A673 (cell line): ENCODE measurements at regions not wholly inside any gene's neighbourhood (a gene's known extent, or its start where the extent isn't known, plus 50 kb on each side); places are given as distances from the start of the nearest gene placed in this dataset.

Experiments
- BruUV-seq: library from RNA; stranded (reverse); fragments of 400-500 nt; replicated peaks from 2 replicates; lab custom pipeline; 2021; lab: Mats Ljungman, UMichigan
- CTCF ChIA-PET: fragments of 300-600 bp; sonication (Branson Sonifier 250); formaldehyde crosslinking; loops from one replicate; lab custom pipeline; 2022; ENCODE audit warnings: antibody characterized with exemption; lab: Charles Lee
- POLR2A ChIA-PET: fragments of 300-600 bp; sonication (Branson Sonifier 250); formaldehyde crosslinking; loops from one replicate; lab custom pipeline; 2022; ENCODE audit warnings: antibody characterized with exemption; ENCODE audit not compliant: low non-redundant PET; lab: Charles Lee
- DNase-seq: peaks from one replicate; pipeline ENCODE4 v3.0.0-alpha.2; 2015; ENCODE audit warnings: low spot score
- H3K27ac ChIP-seq: fragments of 200-600 bp; sonication (generic); 2 replicates; pipeline ENCODE4 v1.5.1; 2016; ENCODE audit warnings: mixed run types, low read depth, mild to moderate bottlenecking, mixed read lengths, antibody characterized with exemption, low read length; ENCODE audit not compliant: poor library complexity, severe bottlenecking
- H3K27me3 ChIP-seq: fragments of 200-600 bp; sonication (generic); replicated peaks from 2 replicates; pipeline ENCODE4 v1.6.1; 2017; ENCODE audit warnings: mixed run types, low read depth, mild to moderate bottlenecking, mixed read lengths, antibody characterized with exemption, low read length; ENCODE audit not compliant: insufficient read depth, poor library complexity
- H3K36me3 ChIP-seq: fragments of 200-600 bp; sonication (generic); 2 replicates; pipeline ENCODE4 v1.6.1; 2016; ENCODE audit warnings: mixed run types, mild to moderate bottlenecking, mixed read lengths, antibody characterized with exemption, low read length; ENCODE audit not compliant: insufficient read depth, poor library complexity, severe bottlenecking
- H3K4me1 ChIP-seq: fragments of 200-600 bp; sonication (generic); 2 replicates; pipeline ENCODE4 v1.6.1; 2017; ENCODE audit warnings: mixed run types, mild to moderate bottlenecking, mixed read lengths, antibody characterized with exemption, low read length; ENCODE audit not compliant: insufficient read depth, poor library complexity, severe bottlenecking
- H3K4me3 ChIP-seq: fragments of 200-600 bp; sonication (generic); 2 replicates; pipeline ENCODE4 v1.5.1; 2016; ENCODE audit warnings: low read depth, mixed run types, mild to moderate bottlenecking, mixed read lengths, low read length; ENCODE audit not compliant: poor library complexity, severe bottlenecking
- H3K9me3 ChIP-seq: fragments of 200-600 bp; sonication (generic); 2 replicates; pipeline ENCODE4 v1.6.1; 2016; ENCODE audit warnings: mixed run types, low read depth, mild to moderate bottlenecking, mixed read lengths, antibody characterized with exemption, low read length; ENCODE audit not compliant: poor library complexity, severe bottlenecking
- CTCF ChIP-seq: fragments of 300-800, 200-600 bp; sonication (generic); conservative IDR thresholded peaks from 2 replicates; pipeline ENCODE4 v1.5.1; 2017; ENCODE audit warnings: low read depth, mild to moderate bottlenecking, antibody characterized with exemption, low read length, moderate library complexity, mixed read lengths
- EZH2 ChIP-seq: fragments of 200-600 bp; sonication (generic); IDR thresholded peaks from 2 replicates; pipeline ENCODE4 v1.6.1; 2017; ENCODE audit warnings: borderline replicate concordance, low read depth, mild to moderate bottlenecking, mixed read lengths, antibody characterized with exemption, low read length; ENCODE audit not compliant: poor library complexity, severe bottlenecking
- intact Hi-C: fragments of 100-400 bp; cut with micrococcal nuclease; formaldehyde crosslinking; loops from one replicate; pipeline ENCODE4 v1.10.0; 2022; ENCODE audit not compliant: unreplicated experiment

- peaks cover 16% of the 10 kb centered on the region for H3K9me3 ChIP-seq
- intact Hi-C loops = no loop called here
- no peaks in the 10 kb centered on the region for H3K27me3 ChIP-seq
- BruUV-seq = no TSS peak
- DNase-seq = no peak
- CTCF ChIA-PET = no interaction called here
- H3K4me3 ChIP-seq = no peak overlapping the region
- POLR2A ChIA-PET = no interaction called here
- H3K4me1 ChIP-seq = no peaks in the 10 kb centered on the region
- no peak for TF ChIP-seq CTCF
- no peak for TF ChIP-seq EZH2
- H3K27ac ChIP-seq = no peak overlapping the region
- no peaks in the 10 kb centered on the region for H3K36me3 ChIP-seq
Observed at GRCh38 chr21:19343711-19344110, 940.1 kb upstream of the TMPRSS15 start.

GRCh38 chr21:19350286-19350685 is 946.7 kb upstream of the TMPRSS15 start:
- Histone ChIP-seq H3K4me3 (no peak overlapping the region), H3K9me3 (peaks cover 14% of the 10 kb centered on the region), H3K27me3 (no peaks in the 10 kb centered on the region), H3K27ac (no peak overlapping the region), H3K4me1 (no peaks in the 10 kb centered on the region), H3K36me3 (no peaks in the 10 kb centered on the region)
- POLR2A ChIA-PET = no interaction called here
- DNase-seq = no peak
- BruUV-seq = no TSS peak
- no peak for TF ChIP-seq CTCF
- no peak for TF ChIP-seq EZH2
- CTCF ChIA-PET = no interaction called here
- intact Hi-C loops = no loop called here

GRCh38 chr21:19353256-19353655 is 949.7 kb upstream of the TMPRSS15 start:
- Histone ChIP-seq H3K4me1 (no peaks in the 10 kb centered on the region), H3K27me3 (no peaks in the 10 kb centered on the region), H3K27ac (no peak overlapping the region), H3K4me3 (no peak overlapping the region), H3K9me3 (peaks cover 20% of the 10 kb centered on the region), H3K36me3 (no peaks in the 10 kb centered on the region)
- TF ChIP-seq EZH2 (no peak), CTCF (no peak)
- ChIA-PET CTCF (no interaction called here), POLR2A (no interaction called here)
- intact Hi-C loops = no loop called here
- no peak for DNase-seq
- BruUV-seq = no TSS peak
